GM13977 (cell line): ENCODE measurements at regions not wholly inside any gene's neighbourhood (a gene's known extent, or its start where the extent isn't known, plus 50 kb on each side); places are given as distances from the start of the nearest gene placed in this dataset.

ENCODE experiments used
- DNase-seq: peaks from one replicate; pipeline ENCODE4 v3.0.0; 2012; ENCODE audit warnings: low spot score
- in situ Hi-C: fragments of 300-500 bp; cut with MboI; formaldehyde crosslinking; loops from one replicate; pipeline ENCODE4 v1.12.0; 2022; ENCODE audit warnings: low sequenced_read_pairs, low pct_unique_long_range_greater_than_20kb, mixed read lengths, inconsistent platforms; ENCODE audit not compliant: unreplicated experiment
- TF ChIP-seq, protein P1 (sequence below): IDR thresholded peaks from 2 replicates; pipeline ENCODE4 v1.5.1; 2012; ENCODE audit warnings: mild to moderate bottlenecking, control low read depth; ENCODE audit not compliant: insufficient read depth; ENCODE audit errors: extremely low read depth, missing control alignments

- in situ Hi-C loops, result no loop called here
- no peak for DNase-seq
- TF ChIP-seq, protein P1, sequence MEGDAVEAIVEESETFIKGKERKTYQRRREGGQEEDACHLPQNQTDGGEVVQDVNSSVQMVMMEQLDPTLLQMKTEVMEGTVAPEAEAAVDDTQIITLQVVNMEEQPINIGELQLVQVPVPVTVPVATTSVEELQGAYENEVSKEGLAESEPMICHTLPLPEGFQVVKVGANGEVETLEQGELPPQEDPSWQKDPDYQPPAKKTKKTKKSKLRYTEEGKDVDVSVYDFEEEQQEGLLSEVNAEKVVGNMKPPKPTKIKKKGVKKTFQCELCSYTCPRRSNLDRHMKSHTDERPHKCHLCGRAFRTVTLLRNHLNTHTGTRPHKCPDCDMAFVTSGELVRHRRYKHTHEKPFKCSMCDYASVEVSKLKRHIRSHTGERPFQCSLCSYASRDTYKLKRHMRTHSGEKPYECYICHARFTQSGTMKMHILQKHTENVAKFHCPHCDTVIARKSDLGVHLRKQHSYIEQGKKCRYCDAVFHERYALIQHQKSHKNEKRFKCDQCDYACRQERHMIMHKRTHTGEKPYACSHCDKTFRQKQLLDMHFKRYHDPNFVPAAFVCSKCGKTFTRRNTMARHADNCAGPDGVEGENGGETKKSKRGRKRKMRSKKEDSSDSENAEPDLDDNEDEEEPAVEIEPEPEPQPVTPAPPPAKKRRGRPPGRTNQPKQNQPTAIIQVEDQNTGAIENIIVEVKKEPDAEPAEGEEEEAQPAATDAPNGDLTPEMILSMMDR, result no peak
Measured at GRCh38 chr4:124537971-124538370, 174.6 kb downstream of the ANKRD50 start.

GRCh38 chr4:124540014-124540413, 172.5 kb downstream of the ANKRD50 start:
- no peak for DNase-seq
- in situ Hi-C loops, result no loop called here
- TF ChIP-seq, protein P1, result no peak

DNA sequence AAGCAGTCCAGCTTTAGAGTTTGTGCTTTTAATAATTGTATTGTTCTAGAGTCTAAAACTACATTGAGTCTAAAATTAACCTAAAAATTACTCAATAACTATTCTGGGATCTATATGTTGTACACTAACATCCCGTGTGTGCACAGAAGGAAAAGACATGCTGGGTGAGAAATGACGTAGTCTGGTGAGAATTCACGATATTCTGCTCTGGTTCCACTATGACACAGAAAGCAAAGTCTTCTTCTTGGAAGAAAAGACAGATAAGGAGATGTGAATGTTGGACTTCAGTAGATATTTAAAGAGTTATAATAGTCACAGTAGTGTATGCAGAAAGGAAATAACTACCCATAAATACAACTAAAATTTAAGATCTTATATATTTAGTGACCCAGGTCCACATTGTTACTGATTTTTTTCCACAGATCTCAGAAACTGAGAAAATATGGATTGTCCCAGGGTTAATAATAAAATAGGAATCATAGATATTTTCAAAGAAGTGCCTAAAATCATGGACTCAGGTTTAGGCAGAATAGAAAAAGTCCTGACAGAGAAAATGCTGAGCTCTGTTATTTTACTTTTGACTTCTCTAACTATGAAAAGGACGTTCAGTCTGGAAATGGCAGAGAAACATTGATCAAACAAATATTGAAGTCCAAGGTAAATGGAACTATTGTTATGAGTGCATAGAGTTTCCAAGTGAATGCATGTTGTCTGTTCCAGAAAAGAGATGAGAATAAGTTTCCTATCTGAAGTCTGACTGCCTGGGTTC, 170.7 kb downstream of the ANKRD50 start:
- DNase-seq, result no peak
- TF ChIP-seq, protein P1, result no peak

GRCh38 chr4:124555959-124556358, 156.6 kb downstream of the ANKRD50 start:
- in situ Hi-C loops, result no loop called here
- no peak for DNase-seq
- TF ChIP-seq, protein P1, result no peak

More for the DNA sequence above, 170.7 kb downstream of the ANKRD50 start:
- in situ Hi-C loops, result no loop called here

GRCh38 chr4:124564121-124564520, 148.4 kb downstream of the ANKRD50 start:
- TF ChIP-seq, protein P1, result no peak
- in situ Hi-C loops, result no loop called here
- no peak for DNase-seq

GRCh38 chr4:124565371-124565770, 147.2 kb downstream of the ANKRD50 start:
- no peak for DNase-seq
- in situ Hi-C loops, result no loop called here
- TF ChIP-seq, protein P1, result no peak
